NK-92 treated with Interleukin-12 subunit alpha and Interleukin-12 subunit beta, amount 100 ng/mL, for 24 hours (cell line): ENCODE measurements at regions not wholly inside any gene's neighbourhood (a gene's known extent, or its start where the extent isn't known, plus 50 kb on each side); places are given as distances from the start of the nearest gene placed in this dataset.

ENCODE experiments used
- DNase-seq: peaks from one replicate; lab custom pipeline; 2025; lab: John Stamatoyannopoulos, UW

GRCh38 chr1:222104694-222105392 is 363.0 kb upstream of the DUSP10 start:
- no peak for DNase-seq

GRCh38 chr1:222104097-222104496 is 362.2 kb upstream of the DUSP10 start:
- DNase-seq = no peak

- DNase-seq = no peak
Measured at GRCh38 chr1:222099746-222100145, 357.9 kb upstream of the DUSP10 start.

- no peak for DNase-seq
Measured at GRCh38 chr1:222098404-222098803, 356.5 kb upstream of the DUSP10 start.

GRCh38 chr1:222097588-222097987 is 355.7 kb upstream of the DUSP10 start:
- DNase-seq = no peak

GRCh38 chr1:222096883-222097282 is 355.0 kb upstream of the DUSP10 start:
- DNase-seq = no peak

GRCh38 chr1:222096476-222096772 is 354.5 kb upstream of the DUSP10 start:
- no peak for DNase-seq

- DNase-seq = peak; percentile 3
Measured at GRCh38 chr1:222095606-222096475, 354.0 kb upstream of the DUSP10 start.

GRCh38 chr1:222093518-222093917 is 351.6 kb upstream of the DUSP10 start:
- no peak for DNase-seq

GRCh38 chr1:222090103-222090502 is 348.2 kb upstream of the DUSP10 start:
- DNase-seq = no peak

GRCh38 chr1:222087221-222087920 is 345.5 kb upstream of the DUSP10 start:
- no peak for DNase-seq

GRCh38 chr1:222084996-222085395 is 343.1 kb upstream of the DUSP10 start:
- DNase-seq = no peak

- no peak for DNase-seq
Measured at GRCh38 chr1:222084048-222084447, 342.2 kb upstream of the DUSP10 start.

- no peak for DNase-seq
Measured at GRCh38 chr1:222081859-222082258, 340.0 kb upstream of the DUSP10 start.

GRCh38 chr1:222079566-222079965 is 337.7 kb upstream of the DUSP10 start:
- DNase-seq = no peak

GRCh38 chr1:222077206-222077605 is 335.3 kb upstream of the DUSP10 start:
- no peak for DNase-seq

- DNase-seq = no peak
Measured at GRCh38 chr1:222074317-222074716, 332.4 kb upstream of the DUSP10 start.

- no peak for DNase-seq
Measured at GRCh38 chr1:222073307-222073995, 331.6 kb upstream of the DUSP10 start.

GRCh38 chr1:222071387-222071786 is 329.5 kb upstream of the DUSP10 start:
- DNase-seq = no peak

GRCh38 chr1:222068937-222069336 is 327.0 kb upstream of the DUSP10 start:
- DNase-seq = no peak

- DNase-seq = no peak
Measured at GRCh38 chr1:222068101-222068500, 326.2 kb upstream of the DUSP10 start.

- DNase-seq = no peak
Measured at GRCh38 chr1:222066539-222066938, 324.6 kb upstream of the DUSP10 start.
